H9 (cell line): ENCODE measurements at regions not wholly inside any gene's neighbourhood (a gene's known extent, or its start where the extent isn't known, plus 50 kb on each side); places are given as distances from the start of the nearest gene placed in this dataset.

Experiments
- DNase-seq: peaks from one replicate; pipeline ENCODE4 v3.0.0-alpha.2; 2017
- H2AFZ ChIP-seq: one replicate; pipeline ENCODE4 v1.6.1; 2013; ENCODE audit warnings: mild to moderate bottlenecking, low read length, control low read depth, moderate library complexity
- H2AK5ac ChIP-seq: 2 replicates; pipeline ENCODE4 v1.6.1; 2013; ENCODE audit warnings: low read length, control low read depth, mixed read lengths; ENCODE audit not compliant: insufficient read length
- H2BK120ac ChIP-seq: one replicate; pipeline ENCODE4 v1.6.1; 2013; ENCODE audit warnings: low read depth, mild to moderate bottlenecking, low read length, control low read depth, inconsistent platforms; ENCODE audit not compliant: poor library complexity, severe bottlenecking
- H2BK12ac ChIP-seq: 2 replicates; pipeline ENCODE4 v1.6.1; 2013; ENCODE audit warnings: low read length, control low read depth, mixed read lengths, low read depth; ENCODE audit not compliant: insufficient read length
- H2BK15ac ChIP-seq: 2 replicates; pipeline ENCODE4 v1.6.1; 2013; ENCODE audit warnings: low read depth, low read length, control low read depth
- H2BK20ac ChIP-seq: one replicate; pipeline ENCODE4 v1.6.1; 2013; ENCODE audit warnings: low read depth, mild to moderate bottlenecking, low read length, control low read depth, inconsistent platforms; ENCODE audit not compliant: poor library complexity, severe bottlenecking
- H2BK5ac ChIP-seq: 2 replicates; pipeline ENCODE4 v1.6.1; 2013; ENCODE audit warnings: low read length, control low read depth, mixed read lengths; ENCODE audit not compliant: insufficient read length
- H3K14ac ChIP-seq: 2 replicates; pipeline ENCODE4 v1.6.1; 2013; ENCODE audit warnings: low read length, control low read depth; ENCODE audit not compliant: insufficient read depth
- H3K18ac ChIP-seq: 2 replicates; pipeline ENCODE4 v1.6.1; 2013; ENCODE audit warnings: low read depth, mild to moderate bottlenecking, mixed read lengths, low read length, control low read depth; ENCODE audit not compliant: insufficient read length
- H3K23ac ChIP-seq: 2 replicates; pipeline ENCODE4 v1.6.1; 2013; ENCODE audit warnings: low read length, control low read depth, mixed read lengths, low read depth; ENCODE audit not compliant: insufficient read length
- H3K23me2 ChIP-seq: 2 replicates; pipeline ENCODE4 v1.6.1; 2013; ENCODE audit warnings: low read depth, mild to moderate bottlenecking, mixed read lengths, low read length, control low read depth; ENCODE audit not compliant: insufficient read length, poor library complexity, severe bottlenecking
- H3K27ac ChIP-seq: 2 replicates; pipeline ENCODE4 v1.5.1; 2013; ENCODE audit warnings: low read length, control low read depth, mixed read lengths, low read depth; ENCODE audit not compliant: insufficient read length
- H3K27me3 ChIP-seq: 2 replicates; pipeline ENCODE4 v1.6.1; 2013; ENCODE audit warnings: low read length, control low read depth, inconsistent platforms; ENCODE audit not compliant: insufficient read depth
- H3K4ac ChIP-seq: 2 replicates; pipeline ENCODE4 v1.6.1; 2013; ENCODE audit warnings: low read depth, mild to moderate bottlenecking, control low read depth, inconsistent platforms, low read length, moderate library complexity
- H3K4me1 ChIP-seq: 2 replicates; pipeline ENCODE4 v1.6.1; 2013; ENCODE audit warnings: low read length, control low read depth, inconsistent platforms; ENCODE audit not compliant: insufficient read depth
- H3K4me2 ChIP-seq: 2 replicates; pipeline ENCODE4 v1.6.1; 2013; ENCODE audit warnings: low read length, control low read depth, mixed read lengths; ENCODE audit not compliant: insufficient read length, insufficient read depth
- H3K56ac ChIP-seq: 2 replicates; pipeline ENCODE4 v1.6.1; 2013; ENCODE audit warnings: low read depth, mild to moderate bottlenecking, mixed read lengths, low read length, control low read depth; ENCODE audit not compliant: insufficient read length
- H3K79me1 ChIP-seq: 2 replicates; pipeline ENCODE4 v1.6.1; 2013; ENCODE audit warnings: low read depth, mild to moderate bottlenecking, moderate library complexity, low read length, control low read depth, inconsistent platforms; ENCODE audit not compliant: insufficient read depth, poor library complexity, severe bottlenecking
- H3K79me2 ChIP-seq: 2 replicates; pipeline ENCODE4 v1.6.1; 2013; ENCODE audit warnings: low read length, control low read depth, inconsistent platforms; ENCODE audit not compliant: insufficient read depth
- H3K9ac ChIP-seq: 2 replicates; pipeline ENCODE4 v1.6.1; 2013; ENCODE audit warnings: low read length, control low read depth, mixed read lengths; ENCODE audit not compliant: insufficient read length; ENCODE audit errors: extremely low read depth
- H3K9me3 ChIP-seq: one replicate; pipeline ENCODE4 v1.6.1; 2013; ENCODE audit warnings: low read depth, low read length, inconsistent platforms; ENCODE audit not compliant: control insufficient read depth
- H3T11ph ChIP-seq: one replicate; pipeline ENCODE4 v1.6.1; 2013; ENCODE audit warnings: mild to moderate bottlenecking, low read length, control low read depth, inconsistent platforms
- H4K20me1 ChIP-seq: one replicate; pipeline ENCODE4 v1.6.1; 2013; ENCODE audit not compliant: control insufficient read depth, insufficient read length, insufficient read depth
- H4K5ac ChIP-seq: 2 replicates; pipeline ENCODE4 v1.6.1; 2013; ENCODE audit warnings: low read depth, mild to moderate bottlenecking, mixed read lengths, low read length, control low read depth; ENCODE audit not compliant: insufficient read length
- H4K8ac ChIP-seq: replicated peaks from 2 replicates; pipeline ENCODE4 v1.6.1; 2013; ENCODE audit warnings: low read length, control low read depth, mixed read lengths, low read depth; ENCODE audit not compliant: insufficient read length
- H4K91ac ChIP-seq: 2 replicates; pipeline ENCODE4 v1.6.1; 2013; ENCODE audit warnings: low read depth, mild to moderate bottlenecking, moderate library complexity, mixed read lengths, low read length, control low read depth; ENCODE audit not compliant: insufficient read length
- H3K27ac Mint-ChIP-seq, 3 experiments: 2 replicates in 2 of 3; 3 replicates in 1 of 3; pipeline ENCODE4 v1.8.0; 2020 to 2021; ENCODE audit warnings: mixed read lengths in 3 of 3, mild to moderate bottlenecking in 1 of 3, moderate library complexity in 1 of 3
- H3K27me3 Mint-ChIP-seq: 2 replicates; pipeline ENCODE4 v1.8.0; 2021; ENCODE audit warnings: low read depth, mild to moderate bottlenecking, moderate library complexity, mixed read lengths
- H3K36me3 Mint-ChIP-seq, 3 experiments: 2 replicates in 2 of 3; 3 replicates in 1 of 3; pipeline ENCODE4 v1.8.0; 2020 to 2021; ENCODE audit warnings: low read depth in 3 of 3, mixed read lengths in 3 of 3; ENCODE audit not compliant: insufficient read depth in 1 of 3
- H3K4me1 Mint-ChIP-seq, 2 experiments: 2 replicates each; pipeline ENCODE4 v1.8.0; 2020; ENCODE audit warnings: mixed read lengths in 2 of 2
- H3K4me3 Mint-ChIP-seq, 2 experiments: 2 replicates in 1 of 2; 3 replicates in 1 of 2; pipeline ENCODE4 v1.8.0; 2020 to 2021; ENCODE audit warnings: mild to moderate bottlenecking in 2 of 2, mixed read lengths in 2 of 2, moderate library complexity in 1 of 2
- H3K9me3 Mint-ChIP-seq, 2 experiments: 2 replicates in 1 of 2; 3 replicates in 1 of 2; pipeline ENCODE4 v1.8.0; 2020; ENCODE audit warnings: mild to moderate bottlenecking in 2 of 2, mixed read lengths in 2 of 2, moderate library complexity in 1 of 2
- CTCF ChIP-seq: fragments of 200-600 bp; sonication (generic); conservative IDR thresholded peaks from 3 replicates; pipeline ENCODE4 v1.8.0; 2021; ENCODE audit warnings: antibody characterized with exemption, mild to moderate bottlenecking
- WGBS: extraction: QIAGEN DNeasy Blood & Tissue Kit; methylation state at CpG from one replicate; pipeline ENCODE4 v1.1.7; 2013; ENCODE audit warnings: missing lambda C conversion rate, low lambda C conversion rate, mixed read lengths; ENCODE audit not compliant: insufficient read length; ENCODE audit errors: extremely low coverage; 5-methylcytosine and 5-hydroxymethylcytosine counted together

- Mint-ChIP-seq H3K9me3 (no peaks in the 10 kb centered on the region; a peak in 2 of 5 replicates), H3K27me3 (no peaks in the 10 kb centered on the region), H3K27ac (peak overlapping the region in 1 of 3 experiments; percentile 71; a peak in 1 of 7 replicates), H3K4me1 (peaks cover 7 to 12% of the 10 kb centered on the region in 2 experiments), H3K4me3 (no peak overlapping the region), H3K36me3 (peaks cover 0 to 2% (median 0%) of the 10 kb centered on the region in 3 experiments; a peak in 3 of 7 replicates)
- H3K9me3 ChIP-seq: no peaks in the 10 kb centered on the region
- H3K9ac ChIP-seq: no peak overlapping the region
- TF ChIP-seq CTCF: no peak
- H4K5ac ChIP-seq: no peak overlapping the region
- no peak overlapping the region for H2BK20ac ChIP-seq
- H3K79me2 ChIP-seq: no peaks in the 10 kb centered on the region
- H2BK12ac ChIP-seq: no peak overlapping the region
- no peaks in the 10 kb centered on the region for H3K79me1 ChIP-seq
- no peaks in the 10 kb centered on the region for H3K23me2 ChIP-seq
- H4K91ac ChIP-seq: no peak overlapping the region
- H3K56ac ChIP-seq: no peak overlapping the region
- no peak overlapping the region for H3K18ac ChIP-seq
- no peak overlapping the region for H3K4ac ChIP-seq
- H4K20me1 ChIP-seq: no peaks in the 10 kb centered on the region
- H2BK5ac ChIP-seq: no peak overlapping the region
- H2AFZ ChIP-seq: no peak overlapping the region
- no peak overlapping the region; the same call in 1 of the 2 replicates for H3K14ac ChIP-seq
- no peak overlapping the region for H3K4me2 ChIP-seq
- H3T11ph ChIP-seq: no peak overlapping the region
- H2BK15ac ChIP-seq: no peak overlapping the region
- no peak overlapping the region for H3K23ac ChIP-seq
- no peak overlapping the region for H3K27ac ChIP-seq
- no CpG with 5 or more reads among the region's 4 CpGs for WGBS
- peaks cover 5% of the 10 kb centered on the region; the same call in 1 of the 2 replicates for H3K4me1 ChIP-seq
- no peak overlapping the region for H4K8ac ChIP-seq
- H2AK5ac ChIP-seq: no peak overlapping the region
- H2BK120ac ChIP-seq: no peak overlapping the region
- H3K27me3 ChIP-seq: no peaks in the 10 kb centered on the region
- no peak for DNase-seq
Observed at GRCh38 chr1:215484171-215484939, 82.7 kb upstream of the KCTD3 start.
